GM12878 (cell line): ENCODE measurements at regions not wholly inside any gene's neighbourhood (a gene's known extent, or its start where the extent isn't known, plus 50 kb on each side); places are given as distances from the start of the nearest gene placed in this dataset.

ENCODE experiments used
- ATAC-seq: fragments of 200-7000 bp; cut with Tn5 transposase; 3 replicates; pipeline ENCODE4 v1.9.1; 2020; ENCODE audit warnings: mild to moderate bottlenecking, moderate library complexity
- BruUV-seq: library from RNA; stranded (reverse); fragments of 400-500 nt; replicated peaks from 2 replicates; lab custom pipeline; 2021; lab: Mats Ljungman, UMichigan
- CTCF ChIA-PET: fragments of 300-600 bp; sonication (Branson Sonifier 250); formaldehyde crosslinking; extraction: SDS; loops from one replicate; lab custom pipeline; 2021; ENCODE audit warnings: inconsistent platforms; lab: Yijun Ruan, JAX
- POLR2A ChIA-PET: fragments of 350-600 bp; formaldehyde crosslinking; extraction: SDS; loops from one replicate; lab custom pipeline; 2021; ENCODE audit warnings: inconsistent platforms; lab: Charles Lee
- RAD21 ChIA-PET: fragments of 300-600 bp; sonication (Branson Sonifier 250); formaldehyde crosslinking; loops from one replicate; lab custom pipeline; 2023; ENCODE audit warnings: antibody characterized with exemption; ENCODE audit not compliant: unreplicated experiment; lab: Charles Lee
- SMC1A ChIA-PET: fragments of 300-600 bp; sonication (Branson Sonifier 250); formaldehyde crosslinking; loops from one replicate; lab custom pipeline; 2023; ENCODE audit not compliant: unreplicated experiment, uncharacterized antibody; lab: Charles Lee
- DNase-seq: peaks from one replicate; pipeline ENCODE4 v3.0.0-alpha.2; 2011; ENCODE audit warnings: low read depth, low spot score
- FAIRE-seq: peaks from 3 replicates; lab custom pipeline; 2011; peaks lifted over from hg19 to GRCh38; lab: Jason Lieb, UNC
- H2AFZ ChIP-seq: 2 replicates; pipeline ENCODE4 v1.6.0; 2011; ENCODE audit warnings: low read depth, low read length, control low read depth; ENCODE audit not compliant: control insufficient read depth
- H3K27ac ChIP-seq: 2 replicates; pipeline ENCODE4 v1.5.1; 2011; ENCODE audit warnings: control low read depth; ENCODE audit not compliant: control insufficient read depth, insufficient read depth
- H3K27me3 ChIP-seq, 2 experiments: replicated peaks in 1 of 2; 2 replicates each; pipeline versions ENCODE4 v1.6.0 to v1.6.1; 2011; ENCODE audit warnings: low read length in 1 of 2; ENCODE audit not compliant: control insufficient read depth in 2 of 2, insufficient read depth in 2 of 2
- H3K36me3 ChIP-seq, 2 experiments: 2 replicates each; pipeline ENCODE4 v1.5.1; 2011; ENCODE audit warnings: low read length in 1 of 2; ENCODE audit not compliant: control insufficient read depth in 2 of 2, insufficient read depth in 2 of 2
- H3K4me1 ChIP-seq: 2 replicates; pipeline ENCODE4 v1.6.1; 2011; ENCODE audit warnings: mild to moderate bottlenecking, low read length, moderate library complexity, mixed read lengths; ENCODE audit not compliant: control insufficient read depth, insufficient read depth
- H3K4me2 ChIP-seq: 2 replicates; pipeline ENCODE4 v1.6.0; 2011; ENCODE audit warnings: control low read depth; ENCODE audit not compliant: control insufficient read depth, insufficient read depth
- H3K4me3 ChIP-seq: fragments of 200-600 bp; sonication (generic); 2 replicates; pipeline ENCODE4 v1.5.1; 2016
- H3K79me2 ChIP-seq: 2 replicates; pipeline ENCODE4 v1.6.0; 2011; ENCODE audit warnings: low read length; ENCODE audit not compliant: control insufficient read depth, insufficient read depth
- H3K9ac ChIP-seq: 2 replicates; pipeline ENCODE4 v1.8.0; 2011; ENCODE audit warnings: low read length, control low read depth, mixed read lengths; ENCODE audit not compliant: control insufficient read depth, insufficient read depth
- H3K9me3 ChIP-seq: replicated peaks from 3 replicates; pipeline ENCODE4 v1.5.1; 2011; ENCODE audit warnings: mild to moderate bottlenecking, low read length; ENCODE audit not compliant: control insufficient read depth, insufficient read depth
- H4K20me1 ChIP-seq: 2 replicates; pipeline ENCODE4 v1.6.0; 2011; ENCODE audit not compliant: control insufficient read depth, insufficient read depth
- ATF3 ChIP-seq: IDR thresholded peaks from 2 replicates; pipeline ENCODE4 v1.6.1; 2011; ENCODE audit warnings: low read depth, mild to moderate bottlenecking, low read length, moderate library complexity, borderline replicate concordance; ENCODE audit errors: extremely low read depth
- HCFC1 ChIP-seq: fragments of 150-350 bp; IDR thresholded peaks from 2 replicates; pipeline ENCODE4 v1.6.1; 2014; ENCODE audit warnings: low read length
- SREBF2 ChIP-seq: IDR thresholded peaks from 2 replicates; pipeline ENCODE4 v1.6.1; 2012; ENCODE audit warnings: mild to moderate bottlenecking, low read length
- SUZ12 ChIP-seq: fragments of 200-600 bp; sonication (generic); IDR thresholded peaks from one replicate; pipeline ENCODE4 v1.6.1; 2018; ENCODE audit warnings: antibody characterized with exemption, mild to moderate bottlenecking; ENCODE audit not compliant: unreplicated experiment
- ZBTB40 ChIP-seq: fragments of 450-650 bp; IDR thresholded peaks from 2 replicates; pipeline ENCODE4 v1.6.1; 2016; ENCODE audit warnings: mild to moderate bottlenecking, moderate library complexity, borderline replicate concordance
- ZNF217 ChIP-seq: fragments of 450-650 bp; IDR thresholded peaks from 2 replicates; pipeline ENCODE4 v1.6.1; 2017; ENCODE audit warnings: antibody characterized with exemption, mild to moderate bottlenecking
- ZNF622 ChIP-seq: fragments of 450-650 bp; IDR thresholded peaks from 2 replicates; pipeline ENCODE4 v1.6.1; 2017; ENCODE audit warnings: mild to moderate bottlenecking, inconsistent platforms
- WGBS: methylation state at CpG from one replicate; pipeline ENCODE4 v1.1.6; 2016; ENCODE audit warnings: low lambda C conversion rate; ENCODE audit not compliant: insufficient replicate concordance, insufficient coverage; ENCODE audit errors: missing lambda C conversion rate; 5-methylcytosine and 5-hydroxymethylcytosine counted together
- in situ Hi-C: fragments of 300-500 bp; cut with MboI; formaldehyde crosslinking; loops from 9 replicates; pipeline ENCODE4 v1.14.3; 2018; ENCODE audit warnings: mixed read lengths
- intact Hi-C: fragments of 100-400 bp; cut with micrococcal nuclease; formaldehyde crosslinking; loops from one replicate; pipeline ENCODE4 v1.14.2; 2022; ENCODE audit not compliant: unreplicated experiment
- TF ChIP-seq, protein P1 (sequence below): fragments of 450-650 bp; IDR thresholded peaks from 2 replicates; pipeline ENCODE4 v1.6.1; 2018; ENCODE audit warnings: borderline replicate concordance, mild to moderate bottlenecking; ENCODE audit not compliant: partially characterized antibody

DNA sequence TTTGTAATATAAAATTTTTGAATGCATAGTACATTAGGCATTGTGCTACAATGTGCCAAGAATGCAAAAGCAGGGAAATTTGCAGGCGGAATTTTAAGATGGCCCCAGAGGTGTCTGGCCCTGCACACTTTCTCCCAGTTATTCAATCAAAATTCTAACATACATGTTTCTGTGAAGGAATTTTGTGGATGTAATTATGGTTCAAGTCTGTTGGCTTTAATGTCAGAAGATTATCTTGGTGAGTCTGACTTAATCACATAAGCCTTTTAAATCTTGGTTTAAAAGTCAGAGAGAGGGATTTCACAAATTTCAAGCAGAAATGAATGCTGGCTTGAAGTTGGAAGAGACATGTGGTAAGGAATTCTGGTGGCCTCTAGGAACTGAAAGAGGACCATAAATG lies 423.4 kb upstream of the CCDC179 start:
- H3K36me3 ChIP-seq: no peaks in the 10 kb centered on the region
- BruUV-seq: no TSS peak
- in situ Hi-C loops (no loop called here), intact Hi-C loops (no loop called here)
- ChIA-PET POLR2A (no interaction called here), RAD21 (no interaction called here), SMC1A (interaction anchor here (0.9 kb wide), 1 partner anchor 14 kb away, joined by 3 read pairs; no protein-coding TSS in a partner anchor), CTCF (no interaction called here)
- no peak for DNase-seq
- no peaks in the 10 kb centered on the region for H3K79me2 ChIP-seq
- TF ChIP-seq SREBF2 (no peak), ZNF217 (no peak), SUZ12 (no peak), ATF3 (no peak), ZNF622 (no peak), ZBTB40 (no peak), HCFC1 (no peak)
- TF ChIP-seq, protein P1, sequence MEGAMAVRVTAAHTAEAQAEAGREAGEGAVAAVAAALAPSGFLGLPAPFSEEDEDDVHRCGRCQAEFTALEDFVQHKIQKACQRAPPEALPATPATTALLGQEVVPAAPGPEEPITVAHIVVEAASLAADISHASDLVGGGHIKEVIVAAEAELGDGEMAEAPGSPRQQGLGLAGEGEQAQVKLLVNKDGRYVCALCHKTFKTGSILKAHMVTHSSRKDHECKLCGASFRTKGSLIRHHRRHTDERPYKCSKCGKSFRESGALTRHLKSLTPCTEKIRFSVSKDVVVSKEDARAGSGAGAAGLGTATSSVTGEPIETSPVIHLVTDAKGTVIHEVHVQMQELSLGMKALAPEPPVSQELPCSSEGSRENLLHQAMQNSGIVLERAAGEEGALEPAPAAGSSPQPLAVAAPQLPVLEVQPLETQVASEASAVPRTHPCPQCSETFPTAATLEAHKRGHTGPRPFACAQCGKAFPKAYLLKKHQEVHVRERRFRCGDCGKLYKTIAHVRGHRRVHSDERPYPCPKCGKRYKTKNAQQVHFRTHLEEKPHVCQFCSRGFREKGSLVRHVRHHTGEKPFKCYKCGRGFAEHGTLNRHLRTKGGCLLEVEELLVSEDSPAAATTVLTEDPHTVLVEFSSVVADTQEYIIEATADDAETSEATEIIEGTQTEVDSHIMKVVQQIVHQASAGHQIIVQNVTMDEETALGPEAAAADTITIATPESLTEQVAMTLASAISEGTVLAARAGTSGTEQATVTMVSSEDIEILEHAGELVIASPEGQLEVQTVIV: no peak
- H3K9me3 ChIP-seq: no peaks in the 10 kb centered on the region
- no peak for FAIRE-seq
- H2AFZ ChIP-seq: no peak overlapping the region
- no peaks in the 10 kb centered on the region for H3K27me3 ChIP-seq
- no peak overlapping the region for H3K4me2 ChIP-seq
- no peak overlapping the region for H3K9ac ChIP-seq
- no peak for ATAC-seq
- WGBS: 4% methylated on average over 1 of the region's 1 CpG
- H3K27ac ChIP-seq: no peak overlapping the region
- H3K4me1 ChIP-seq: no peaks in the 10 kb centered on the region
- H4K20me1 ChIP-seq: no peaks in the 10 kb centered on the region
- H3K4me3 ChIP-seq: no peak overlapping the region
